HUDEP-2 (cell line): ENCODE measurements at regions not wholly inside any gene's neighbourhood (a gene's known extent, or its start where the extent isn't known, plus 50 kb on each side); places are given as distances from the start of the nearest gene placed in this dataset.
"Not testable (repeated sequence)": the region's sequence is repeated elsewhere in the genome, so short reads cannot be mapped to it uniquely, and the experiment has no call there.

ENCODE experiments used
- DNase-seq, 76 experiments: peaks; one replicate each; lab custom pipeline; 2025; ENCODE audit not compliant: unreplicated experiment in 76 of 76; lab: John Stamatoyannopoulos, UW

DNA sequence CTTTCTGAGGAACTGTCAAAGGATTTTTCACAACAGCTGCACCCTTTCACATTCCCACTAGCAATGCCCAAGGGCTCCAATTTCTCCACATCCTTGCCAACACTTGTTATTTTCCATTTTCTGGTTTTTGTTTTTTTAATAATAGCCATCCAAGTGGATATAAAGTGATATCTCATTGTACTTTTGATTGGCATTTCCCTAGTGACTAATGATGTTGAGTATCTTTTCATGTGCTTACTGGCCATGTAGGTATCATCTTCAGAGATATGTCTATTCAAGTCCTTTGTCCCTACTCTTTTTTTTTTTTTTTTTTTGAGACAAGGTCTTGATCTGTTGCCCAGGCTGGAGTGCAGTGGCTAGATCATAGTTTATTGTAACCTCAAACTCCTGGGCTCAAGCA, 115.8 kb upstream of the HAND1 start:
- no peak for DNase-seq

- no peak for DNase-seq
These were observed 115.0 kb upstream of the HAND1 start for GRCh38 chr5:154593071-154593470.

DNA sequence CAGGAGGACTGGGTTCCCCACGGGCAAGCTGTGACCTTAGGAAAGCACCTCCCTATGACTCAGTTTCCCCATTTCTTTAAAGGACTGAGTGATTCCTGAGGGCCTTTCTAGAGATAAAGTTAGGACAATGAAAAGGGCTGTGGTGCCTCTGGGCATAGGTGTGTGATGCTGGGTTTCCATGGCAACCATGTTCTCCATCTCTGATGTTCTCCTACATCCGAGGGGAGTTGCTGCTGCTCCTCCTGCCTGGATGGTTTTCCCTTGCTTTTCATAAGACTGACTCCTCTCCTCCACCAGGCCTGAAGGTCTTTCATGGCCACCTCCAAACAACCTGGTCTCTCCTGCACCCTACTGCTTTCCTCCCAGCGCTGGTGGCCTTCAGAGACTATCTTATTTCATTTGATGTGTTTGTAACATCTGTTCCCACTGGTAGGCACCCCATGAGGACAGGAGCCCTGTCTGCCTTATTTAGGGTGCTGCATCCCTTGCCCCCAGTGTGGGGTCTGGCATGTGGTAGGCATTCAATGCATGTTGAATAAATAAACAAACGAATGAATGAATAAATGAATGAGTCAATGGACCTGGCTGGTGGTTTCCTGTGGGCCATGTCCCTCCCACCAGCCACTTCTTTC, 112.2 kb upstream of the HAND1 start:
- DNase-seq, result no peak

DNA sequence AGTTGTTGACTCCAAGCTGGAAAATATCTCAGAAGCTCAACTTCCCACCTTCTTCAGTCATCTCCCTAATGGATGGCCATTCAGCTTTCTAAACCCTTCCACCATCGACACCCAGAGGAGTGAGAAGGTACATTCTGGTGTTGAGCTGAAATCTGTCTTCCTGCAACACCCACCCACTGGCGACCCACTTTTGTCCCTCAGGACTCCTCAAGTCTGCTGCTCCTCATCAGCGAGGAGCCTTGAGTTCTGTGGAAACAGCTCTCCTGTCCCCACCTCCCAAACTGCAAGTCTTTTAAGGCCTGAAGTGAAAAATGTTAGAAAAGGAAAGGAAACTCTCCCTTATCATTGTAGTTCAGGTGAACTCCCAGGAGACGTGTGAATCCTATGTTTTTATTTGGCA, 111.5 kb upstream of the HAND1 start:
- no peak for DNase-seq

- DNase-seq, result not testable (repeated sequence)
These were observed 110.9 kb upstream of the HAND1 start for GRCh38 chr5:154588833-154589425.

DNA sequence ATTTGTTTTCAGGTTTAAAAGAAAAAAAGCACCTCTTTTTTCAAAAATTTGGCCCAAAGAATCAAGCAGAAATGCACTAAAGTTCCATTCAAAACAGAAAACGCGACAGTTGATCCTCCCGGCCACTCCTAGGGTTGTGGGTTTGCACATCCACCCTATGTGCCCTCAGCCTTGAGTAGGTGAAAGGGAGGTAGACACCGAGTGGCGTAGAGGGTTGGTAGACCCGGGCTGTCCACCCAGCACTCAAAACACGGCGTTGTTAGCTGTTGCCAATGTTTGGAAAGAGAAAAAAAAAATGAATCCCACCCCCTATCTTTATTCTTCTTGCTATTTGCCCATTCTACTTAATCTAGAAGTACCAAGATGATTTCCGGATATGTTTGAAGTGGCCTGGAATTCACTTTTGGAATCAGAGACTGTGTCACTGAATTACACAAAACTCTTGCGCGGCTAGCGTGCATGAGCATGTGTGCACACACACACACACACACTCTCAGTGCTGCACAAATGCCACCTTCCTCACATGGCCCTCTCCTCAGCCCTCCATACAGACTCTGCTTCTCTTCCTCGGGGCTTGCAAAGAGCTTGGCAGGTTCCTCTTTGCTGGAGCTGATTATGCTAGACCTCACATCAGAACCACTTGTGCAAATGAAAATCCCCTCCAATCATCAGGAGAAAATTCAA, 110.2 kb upstream of the HAND1 start:
- DNase-seq, result no peak

DNA sequence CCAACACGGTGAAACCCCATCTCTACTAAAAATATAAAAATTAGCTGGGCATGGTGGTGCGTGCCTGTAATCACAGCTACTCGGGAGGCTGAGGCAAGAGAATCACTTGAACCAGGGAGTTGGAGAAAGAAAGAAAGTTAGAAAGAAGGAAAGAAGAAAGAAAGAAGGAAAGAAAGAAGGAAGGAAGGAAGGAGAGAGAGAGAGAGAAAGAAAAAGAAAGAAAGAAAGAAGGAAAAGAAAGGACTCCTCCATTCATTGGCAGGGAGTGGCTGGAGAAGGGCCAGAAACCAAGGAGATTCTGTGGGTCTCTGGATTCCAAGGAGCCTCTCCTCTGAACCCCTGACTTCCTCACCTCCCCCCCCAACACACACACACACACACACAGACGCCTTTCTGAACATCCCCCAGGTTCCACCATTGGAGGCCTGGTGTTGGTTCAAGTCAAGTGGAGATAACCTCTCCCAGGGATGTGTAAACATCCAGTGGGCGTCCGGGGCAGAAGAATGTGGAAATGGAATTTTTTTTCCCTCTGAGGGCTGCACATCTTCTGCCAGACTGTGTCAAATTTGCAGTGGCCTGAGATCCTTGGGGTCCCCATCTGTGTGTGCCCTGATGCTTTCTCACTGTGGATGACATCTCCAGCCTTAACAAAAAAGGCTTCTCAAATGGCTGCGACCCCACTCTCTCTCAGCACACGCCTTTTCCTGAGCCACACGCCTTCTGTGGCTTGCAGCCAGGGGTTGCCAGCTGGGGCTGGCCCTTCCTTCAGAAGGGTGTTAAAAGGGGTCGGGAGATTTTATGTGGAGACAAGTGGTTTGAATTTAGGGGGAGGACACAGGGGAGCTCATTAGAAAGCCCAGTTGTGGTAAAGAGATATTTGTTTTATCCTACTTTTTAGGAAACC, 109.3 kb upstream of the HAND1 start:
- no peak for DNase-seq

DNA sequence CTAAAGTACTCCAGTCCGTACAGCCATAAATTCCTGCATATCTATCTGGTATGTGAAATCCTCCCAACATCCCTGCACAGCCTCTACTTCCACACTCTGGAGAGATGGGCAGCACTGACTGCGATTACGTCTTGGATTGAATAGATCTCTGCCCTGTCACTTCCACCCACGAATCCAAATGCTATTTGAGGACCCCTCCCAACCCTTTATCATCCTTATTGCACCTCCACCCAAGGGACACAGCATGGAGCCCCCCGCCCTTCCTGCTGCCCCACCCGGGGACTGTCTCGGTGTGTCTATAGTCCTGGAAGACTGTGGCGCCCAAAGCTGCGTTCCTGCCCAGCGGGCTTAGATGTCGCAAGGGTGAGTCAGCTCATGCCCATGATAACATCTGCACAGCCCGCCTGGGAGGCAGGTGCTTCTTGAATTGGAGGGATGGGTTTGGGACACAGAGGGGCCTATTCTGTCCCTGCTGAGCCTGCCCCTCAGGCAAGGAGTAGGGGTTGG, 105.7 kb upstream of the HAND1 start:
- no peak for DNase-seq

GRCh38 chr5:154580422-154580821, 102.4 kb upstream of the HAND1 start:
- DNase-seq, result no peak

- no peak for DNase-seq
These were observed 99.4 kb upstream of the HAND1 start for GRCh38 chr5:154577416-154577815.

- no peak for DNase-seq
These were observed 98.4 kb upstream of the HAND1 start for GRCh38 chr5:154576429-154576806.

DNA sequence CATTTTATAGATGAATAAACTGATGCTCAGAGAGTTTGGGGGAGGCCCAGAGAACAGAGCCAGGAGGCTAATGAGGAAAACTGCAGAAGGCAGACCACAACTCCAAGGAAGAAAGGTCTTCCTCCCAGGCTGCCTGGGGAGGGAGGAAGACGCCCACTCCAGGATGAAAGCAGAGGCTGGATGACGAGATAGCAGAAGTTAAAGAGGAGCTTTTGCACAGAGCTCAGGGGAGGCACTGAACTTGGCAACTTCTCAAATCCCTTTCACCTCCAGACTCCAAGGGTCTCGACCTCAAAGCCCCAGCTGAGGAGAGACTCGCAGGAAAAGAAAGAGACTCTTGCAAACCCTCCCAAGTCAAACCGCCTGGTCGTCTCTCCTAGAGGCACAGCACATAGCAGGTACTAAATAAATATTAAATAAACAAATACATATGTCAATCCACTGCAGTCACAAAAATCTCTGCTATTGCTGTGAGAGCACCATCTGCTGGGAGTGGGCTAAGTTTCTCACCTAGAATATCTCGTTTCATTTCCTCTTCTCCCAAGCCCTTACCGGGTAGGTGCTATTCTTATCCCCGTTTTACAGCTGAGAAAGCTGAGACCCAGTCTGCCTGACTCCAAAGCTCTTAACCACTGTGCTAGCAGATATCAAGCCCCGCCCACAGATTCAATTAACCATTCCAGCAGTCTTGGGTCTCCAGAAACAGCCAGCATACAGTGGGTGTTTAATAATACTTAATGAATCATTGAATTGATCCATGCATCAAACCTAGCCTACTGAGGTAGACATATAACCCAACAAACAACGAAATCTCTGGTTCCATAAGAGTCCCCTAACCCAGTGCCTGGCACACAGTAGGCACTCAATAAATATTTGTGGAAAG, 97.8 kb upstream of the HAND1 start:
- no peak for DNase-seq

- DNase-seq, result no peak
These were observed 95.0 kb upstream of the HAND1 start for GRCh38 chr5:154573011-154573410.

GRCh38 chr5:154571325-154572035, 93.5 kb upstream of the HAND1 start:
- DNase-seq, result no peak

DNA sequence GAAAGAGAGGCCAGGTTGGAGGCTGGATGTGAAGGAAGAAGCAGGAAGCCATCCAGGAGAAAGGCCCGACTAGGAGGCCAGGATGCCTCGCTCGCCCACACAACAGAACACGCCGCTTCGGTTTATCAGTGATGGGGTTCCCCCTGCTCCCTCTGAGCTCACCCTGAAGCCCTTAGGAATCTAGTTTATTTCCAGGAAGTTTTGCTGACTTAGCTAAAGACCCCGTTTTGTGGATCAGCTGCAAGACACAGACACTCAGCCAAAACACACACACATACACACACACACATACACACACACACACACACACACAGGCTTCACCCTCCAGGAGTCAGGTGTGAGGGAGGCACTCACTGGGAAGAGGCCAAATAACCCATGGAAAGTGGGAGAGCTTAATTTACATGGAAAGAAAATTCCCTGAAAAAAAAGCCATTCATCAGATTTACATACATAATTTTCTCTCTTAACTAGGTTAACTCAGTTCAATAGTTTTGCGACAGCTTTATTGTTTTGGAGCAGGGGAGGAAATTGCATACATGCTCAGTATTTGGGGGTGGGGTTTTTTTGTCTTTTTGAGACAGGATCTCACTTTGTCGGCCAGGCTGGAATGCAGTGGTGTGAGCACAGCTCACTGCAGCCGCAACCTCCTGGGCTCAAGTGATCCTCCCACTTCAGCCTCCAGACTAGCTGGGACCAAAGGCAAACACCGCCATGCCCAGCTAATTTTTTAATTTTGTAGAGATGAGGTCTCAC, 92.7 kb upstream of the HAND1 start:
- no peak for DNase-seq

- DNase-seq, result no peak
These were observed 90.6 kb upstream of the HAND1 start for GRCh38 chr5:154568589-154568988.

GRCh38 chr5:154567155-154567554, 89.1 kb upstream of the HAND1 start:
- no peak for DNase-seq

DNA sequence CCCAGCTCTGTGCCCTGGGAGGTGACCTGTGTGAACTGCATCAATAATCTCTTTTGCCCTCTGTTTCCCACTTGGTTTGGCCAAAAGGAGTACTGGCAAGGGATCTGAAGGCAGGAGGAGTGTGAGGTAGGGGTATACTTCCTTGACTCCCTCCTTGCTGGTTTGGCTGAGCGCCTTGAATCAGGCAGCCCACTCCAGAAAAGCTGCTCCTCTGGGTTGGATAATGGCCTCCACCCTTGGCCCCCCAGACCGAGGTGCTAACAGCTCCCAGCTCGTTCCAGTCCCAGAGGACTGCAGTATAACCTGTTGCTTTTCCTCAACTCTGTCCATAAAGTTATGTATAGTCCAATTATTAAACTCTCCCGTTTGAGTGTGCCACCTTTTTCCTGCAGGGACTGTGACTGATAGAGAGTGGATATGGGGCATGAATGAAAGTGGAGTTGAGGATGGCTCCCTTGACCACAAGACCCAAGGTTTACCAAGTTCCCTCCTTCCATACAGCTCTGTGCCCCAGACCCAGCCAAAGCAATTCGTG, 88.2 kb upstream of the HAND1 start:
- DNase-seq, result no peak

DNA sequence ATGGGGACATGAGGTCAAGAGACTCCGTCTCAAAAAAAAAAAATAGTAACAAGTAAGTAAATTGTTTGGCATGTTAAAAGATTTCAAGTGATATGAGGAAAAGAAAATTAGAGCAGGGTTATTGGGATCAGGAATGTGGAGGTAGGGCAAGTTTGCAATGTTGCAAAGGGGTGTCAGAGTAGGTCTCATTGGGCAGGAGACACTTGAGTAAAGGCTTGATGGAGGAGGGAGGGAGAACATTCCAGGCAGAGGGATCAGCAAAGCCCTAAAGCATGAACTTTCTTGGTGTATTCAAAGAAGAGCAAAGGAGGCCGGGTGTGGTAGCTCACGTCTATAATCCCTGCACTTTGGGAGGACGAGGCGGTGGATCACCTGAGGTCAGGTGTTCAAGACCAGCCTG, 87.1 kb upstream of the HAND1 start:
- no peak for DNase-seq
